ENCODE measurements at regions not wholly inside any gene's neighbourhood (a gene's known extent, or its start where the extent isn't known, plus 50 kb on each side); places are given as distances from the start of the nearest gene placed in this dataset.

GRCh38 chrX:30939928-30940327 is 50.9 kb upstream of the TAB3 start:
- no peak for ATAC-seq (ENCODE audit: low read depth)
- H3K4me3 Mint-ChIP-seq = no peak overlapping the region
- H3K27ac Mint-ChIP-seq = no peak overlapping the region
- H3K9me3 Mint-ChIP-seq = no peaks in the 10 kb centered on the region
- H3K4me1 Mint-ChIP-seq = no peaks in the 10 kb centered on the region
- POLR2A ChIA-PET = no interaction called here
- H3K36me3 Mint-ChIP-seq = no peaks in the 10 kb centered on the region
- no peak for DNase-seq
- no peaks in the 10 kb centered on the region for H3K27me3 Mint-ChIP-seq
